ENCODE measurements at regions not wholly inside any gene's neighbourhood (a gene's known extent, or its start where the extent isn't known, plus 50 kb on each side); places are given as distances from the start of the nearest gene placed in this dataset.

DNA sequence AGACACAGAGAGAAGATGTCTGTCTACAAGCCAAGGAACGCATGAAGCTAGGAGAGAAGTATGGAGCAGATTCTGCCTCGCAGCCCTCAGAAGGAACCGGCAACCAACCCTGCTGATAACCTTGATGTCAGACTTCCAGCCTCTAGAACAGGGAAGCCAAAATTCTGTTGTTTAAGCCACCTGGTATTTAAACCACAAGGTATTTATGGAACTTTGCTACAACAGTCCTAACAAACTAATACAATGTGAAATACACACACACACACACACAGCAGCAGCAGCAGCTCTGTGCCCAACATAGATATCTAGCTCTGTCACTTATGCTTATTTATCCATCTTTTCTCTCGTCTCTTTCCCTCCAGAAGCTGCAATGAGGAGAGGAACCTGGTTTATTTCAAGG is 400.0 kb downstream of the ETS1 start:
- TF ChIP-seq, protein P1, sequence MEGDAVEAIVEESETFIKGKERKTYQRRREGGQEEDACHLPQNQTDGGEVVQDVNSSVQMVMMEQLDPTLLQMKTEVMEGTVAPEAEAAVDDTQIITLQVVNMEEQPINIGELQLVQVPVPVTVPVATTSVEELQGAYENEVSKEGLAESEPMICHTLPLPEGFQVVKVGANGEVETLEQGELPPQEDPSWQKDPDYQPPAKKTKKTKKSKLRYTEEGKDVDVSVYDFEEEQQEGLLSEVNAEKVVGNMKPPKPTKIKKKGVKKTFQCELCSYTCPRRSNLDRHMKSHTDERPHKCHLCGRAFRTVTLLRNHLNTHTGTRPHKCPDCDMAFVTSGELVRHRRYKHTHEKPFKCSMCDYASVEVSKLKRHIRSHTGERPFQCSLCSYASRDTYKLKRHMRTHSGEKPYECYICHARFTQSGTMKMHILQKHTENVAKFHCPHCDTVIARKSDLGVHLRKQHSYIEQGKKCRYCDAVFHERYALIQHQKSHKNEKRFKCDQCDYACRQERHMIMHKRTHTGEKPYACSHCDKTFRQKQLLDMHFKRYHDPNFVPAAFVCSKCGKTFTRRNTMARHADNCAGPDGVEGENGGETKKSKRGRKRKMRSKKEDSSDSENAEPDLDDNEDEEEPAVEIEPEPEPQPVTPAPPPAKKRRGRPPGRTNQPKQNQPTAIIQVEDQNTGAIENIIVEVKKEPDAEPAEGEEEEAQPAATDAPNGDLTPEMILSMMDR (IDR thresholded peaks at IDR 0.05; ENCODE audit: low read depth, low read length, missing control alignments): no peak
- DNase-seq (ENCODE audit: low read depth): no peak
- no peak overlapping the region for H3K4me3 ChIP-seq (ENCODE audit: low read depth, low read length)

DNA sequence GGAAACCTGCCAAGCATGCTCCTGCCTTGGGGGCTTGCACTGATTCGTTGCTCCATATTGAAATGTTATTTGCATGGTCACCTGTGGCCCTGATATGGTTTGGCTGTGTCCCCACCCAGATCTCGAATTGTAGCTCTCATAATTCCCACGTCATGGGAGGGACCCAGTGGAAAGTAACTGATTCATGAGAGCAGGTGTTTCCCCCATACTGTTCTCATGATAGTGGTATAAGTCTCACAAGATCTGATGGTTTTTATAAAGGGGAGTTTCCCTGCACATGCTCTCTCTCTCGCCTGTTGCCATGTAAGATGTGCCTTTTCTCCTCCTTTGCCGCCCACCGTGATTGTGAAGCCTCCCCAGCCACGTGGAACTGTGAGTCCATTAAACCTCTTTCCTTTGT is 402.4 kb downstream of the ETS1 start:
- no peak for DNase-seq (ENCODE audit: low read depth)
- no peak overlapping the region for H3K4me3 ChIP-seq (ENCODE audit: low read depth, low read length)
- TF ChIP-seq, protein P1 (IDR thresholded peaks at IDR 0.05; ENCODE audit: low read depth, low read length, missing control alignments): no peak

DNA sequence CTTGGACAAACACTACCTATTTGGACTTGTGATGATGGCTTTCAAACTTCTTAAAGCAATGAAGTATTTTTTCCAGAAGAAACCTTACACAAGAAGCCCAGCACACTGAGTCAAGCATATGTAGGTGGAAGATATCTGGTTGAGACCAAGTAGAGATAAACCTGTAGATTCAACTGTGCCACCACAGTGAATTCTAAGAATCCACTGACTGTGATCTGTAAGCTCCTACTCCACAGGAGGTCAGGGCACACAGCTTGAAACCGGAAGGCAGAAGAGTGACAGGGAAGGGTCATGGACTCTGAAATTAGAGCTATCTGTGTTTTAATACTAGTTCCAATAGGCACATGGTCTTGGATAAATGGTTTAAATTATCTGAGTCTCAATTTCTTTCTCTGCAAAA is 404.5 kb downstream of the ETS1 start:
- no peak overlapping the region for H3K4me3 ChIP-seq (ENCODE audit: low read depth, low read length)
- DNase-seq (ENCODE audit: low read depth): no peak
- TF ChIP-seq, protein P1 (IDR thresholded peaks at IDR 0.05; ENCODE audit: low read depth, low read length, missing control alignments): no peak

DNA sequence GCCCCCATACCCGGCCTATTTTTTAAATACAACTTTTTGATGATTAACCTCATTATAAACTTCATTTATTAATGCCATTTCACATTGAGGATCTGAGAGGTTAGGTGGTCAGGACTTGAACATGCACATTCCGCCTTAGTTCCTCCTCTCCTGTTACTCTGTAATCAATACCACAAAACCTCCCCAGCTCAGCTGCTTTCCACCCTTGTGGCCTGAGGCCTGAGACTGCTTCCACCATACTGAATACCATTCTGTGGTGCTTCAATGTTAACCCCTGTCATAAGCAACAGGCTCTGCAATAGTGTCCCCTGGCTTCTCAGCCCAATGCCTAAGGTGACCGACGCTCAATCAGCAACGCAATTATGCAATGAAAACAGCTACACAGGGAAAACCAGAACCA is 405.4 kb downstream of the ETS1 start:
- H3K4me3 ChIP-seq (ENCODE audit: low read depth, low read length): no peak overlapping the region
- TF ChIP-seq, protein P1 (IDR thresholded peaks at IDR 0.05; ENCODE audit: low read depth, low read length, missing control alignments): no peak
- DNase-seq (ENCODE audit: low read depth): no peak

DNA sequence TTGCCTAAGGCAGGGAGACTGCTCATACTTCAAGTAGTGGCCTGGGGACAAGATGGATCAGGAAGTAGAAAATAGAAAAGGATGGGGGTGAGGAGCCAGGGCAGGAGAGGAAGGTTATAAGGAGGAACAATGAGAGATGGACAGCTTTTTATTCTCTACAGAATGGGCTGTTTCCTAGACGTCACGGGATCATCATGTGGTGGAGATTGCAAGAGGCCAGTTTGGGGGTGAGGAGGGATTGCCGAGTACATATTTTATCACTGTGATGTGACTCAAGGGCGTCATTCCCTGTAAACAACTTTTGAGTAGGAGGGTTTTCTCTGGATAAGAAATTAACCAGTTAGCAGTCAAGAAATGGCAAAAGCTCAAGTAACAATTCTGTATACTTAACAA is 406.3 kb downstream of the ETS1 start:
- no peak overlapping the region for H3K4me3 ChIP-seq (ENCODE audit: low read depth, low read length)
- no peak for DNase-seq (ENCODE audit: low read depth)
- TF ChIP-seq, protein P1 (IDR thresholded peaks at IDR 0.05; ENCODE audit: low read depth, low read length, missing control alignments): no peak

DNA sequence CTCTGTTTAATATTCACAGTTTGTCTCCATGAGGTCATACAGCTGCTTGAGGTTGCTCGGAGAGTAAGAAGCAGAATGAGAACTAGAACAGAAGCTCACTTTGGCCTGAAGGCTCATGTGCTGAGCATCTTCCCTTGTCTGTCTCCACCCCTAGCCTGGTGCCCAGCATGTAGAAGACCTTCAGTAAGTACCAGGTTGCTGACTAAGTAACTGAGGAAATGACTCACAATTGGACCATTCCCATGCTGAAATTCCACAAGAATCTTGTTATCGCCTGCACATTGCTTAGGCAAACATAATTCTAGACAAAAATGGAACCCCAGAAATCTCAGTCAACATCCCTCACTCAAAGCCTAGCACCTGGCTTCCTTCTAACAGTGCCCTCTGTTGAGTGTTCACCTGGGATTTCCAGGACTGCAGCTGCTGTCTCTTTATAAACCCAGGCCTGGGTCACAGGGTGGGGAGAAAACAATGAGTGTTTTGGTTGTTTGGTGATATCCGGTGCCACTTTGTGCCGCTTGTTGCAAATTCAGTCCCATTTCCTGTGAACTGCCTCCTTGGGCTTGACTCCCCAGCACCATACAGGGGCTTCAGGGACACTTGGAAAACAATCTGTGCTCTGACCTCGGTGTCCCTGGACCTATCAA is 406.8 kb downstream of the ETS1 start:
- no peak overlapping the region for H3K4me3 ChIP-seq (ENCODE audit: low read depth, low read length)
- DNase-seq (ENCODE audit: low read depth): no peak
- TF ChIP-seq, protein P1 (IDR thresholded peaks at IDR 0.05; ENCODE audit: low read depth, low read length, missing control alignments): no peak

DNA sequence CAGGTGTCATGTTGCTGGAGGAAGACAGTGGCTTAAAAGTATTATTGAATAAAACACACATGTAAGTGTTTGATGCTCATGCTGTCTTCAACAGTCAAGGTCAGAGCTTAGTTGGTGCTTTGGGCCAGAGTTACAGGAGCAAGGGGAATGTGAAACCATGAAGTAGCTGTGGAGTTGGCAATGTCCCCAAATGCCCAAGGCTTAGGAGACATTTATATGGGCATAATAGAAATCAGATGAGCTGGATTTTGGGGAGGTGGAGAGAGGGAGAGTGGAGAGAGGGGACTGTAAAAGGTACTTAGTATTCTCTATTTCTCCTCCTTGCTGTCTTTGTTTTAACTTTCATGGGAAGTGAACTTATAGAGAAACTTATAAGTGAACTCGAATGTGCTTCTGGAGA is 407.8 kb downstream of the ETS1 start:
- no peak for DNase-seq (ENCODE audit: low read depth)
- H3K4me3 ChIP-seq (ENCODE audit: low read depth, low read length): no peak overlapping the region
- TF ChIP-seq, protein P1 (IDR thresholded peaks at IDR 0.05; ENCODE audit: low read depth, low read length, missing control alignments): no peak

Data from GM12864 (cell line).